ENCODE measurements at regions not wholly inside any gene's neighbourhood (a gene's known extent, or its start where the extent isn't known, plus 50 kb on each side); places are given as distances from the start of the nearest gene placed in this dataset.

GRCh38 chr15:85897895-85898717 is 103.4 kb upstream of the KLHL25 start:
- H3K9me3 ChIP-seq (replicated peaks; ENCODE audit: control insufficient read depth, insufficient read depth, low read length), result no peaks in the 10 kb centered on the region
- H3K4me2 ChIP-seq (ENCODE audit: insufficient read depth, low read length), result no peak overlapping the region
- H3K9me1 ChIP-seq (replicated peaks; ENCODE audit: control insufficient read depth, extremely low read depth, insufficient read depth, low read length), result no peaks in the 10 kb centered on the region
- no peak for FAIRE-seq
- ChIA-PET POLR2A (no interaction called here), CTCF (no interaction called here)
- H2AFZ ChIP-seq (ENCODE audit: low read depth, low read length), result no peak overlapping the region
- intact Hi-C loops (cut with micrococcal nuclease), result no loop called here
- no peaks in the 10 kb centered on the region for H4K20me1 ChIP-seq (replicated peaks; ENCODE audit: control insufficient read depth, extremely low read depth, insufficient read depth, low read length)
- TF ChIP-seq FOS (IDR thresholded peaks at IDR 0.05; ENCODE audit: borderline replicate concordance, insufficient read depth, low read length) (no peak), EZH2 (IDR thresholded peaks at IDR 0.05; ENCODE audit: borderline replicate concordance, low read depth, low read length, severe bottlenecking) (no peak), GATA2 (IDR thresholded peaks at IDR 0.05; ENCODE audit: insufficient read depth, insufficient read length, low read depth, low read length) (no peak), MAX (IDR thresholded peaks at IDR 0.05; ENCODE audit: insufficient read depth, insufficient read length) (no peak), POLR2AphosphoS5 (IDR thresholded peaks at IDR 0.05; ENCODE audit: insufficient read depth, low read depth, low read length) (no peak), CTCF (IDR thresholded peaks at IDR 0.05; ENCODE audit: extremely low read depth in 1 of 2, insufficient read depth in 1 of 2, low read depth in 1 of 2, low read length in 2 of 2) (no peak)
- BruUV-seq (replicated peaks), result no TSS peak
- no peak overlapping the region for H3K4me3 ChIP-seq (replicated peaks in 1 of 3; ENCODE audit: insufficient read depth in 1 of 3, low read depth in 1 of 3, low read length in 3 of 3)
- no peaks in the 10 kb centered on the region for H3K79me2 ChIP-seq (ENCODE audit: control insufficient read depth, insufficient read depth, low read length)
- H3K27me3 ChIP-seq (ENCODE audit: control insufficient read depth in 2 of 2, insufficient read depth in 2 of 2, low read length in 2 of 2), result no peaks in the 10 kb centered on the region
- no peaks in the 10 kb centered on the region for H3K36me3 ChIP-seq (ENCODE audit: control insufficient read depth in 2 of 2, extremely low read depth in 1 of 2, insufficient read depth in 2 of 2, low read length in 2 of 2)
- no peak overlapping the region for H3K27ac ChIP-seq (ENCODE audit: insufficient read depth, low read depth, low read length)
- no peak overlapping the region for H3K9ac ChIP-seq (replicated peaks; ENCODE audit: extremely low read depth, insufficient read depth, low read length)
- DNase-seq (ENCODE audit: low read depth, low spot score), result no peak
- dilution Hi-C loops (cut with MboI; ENCODE audit: extremely low pct_ligation_motif_present, low sequenced_read_pairs), result no loop called here
- H3K4me1 ChIP-seq (ENCODE audit: control insufficient read depth, extremely low read depth, insufficient read depth, low read length), result no peaks in the 10 kb centered on the region

Measured in endothelial cell of umbilical vein (primary cell).